Epidermal melanocyte (primary cell): ENCODE measurements at regions not wholly inside any gene's neighbourhood (a gene's known extent, or its start where the extent isn't known, plus 50 kb on each side); places are given as distances from the start of the nearest gene placed in this dataset.

Experiments
- DNase-seq: peaks from one replicate; pipeline ENCODE4 v3.0.0; 2011; ENCODE audit warnings: low spot score; ENCODE audit not compliant: insufficient read length

DNA sequence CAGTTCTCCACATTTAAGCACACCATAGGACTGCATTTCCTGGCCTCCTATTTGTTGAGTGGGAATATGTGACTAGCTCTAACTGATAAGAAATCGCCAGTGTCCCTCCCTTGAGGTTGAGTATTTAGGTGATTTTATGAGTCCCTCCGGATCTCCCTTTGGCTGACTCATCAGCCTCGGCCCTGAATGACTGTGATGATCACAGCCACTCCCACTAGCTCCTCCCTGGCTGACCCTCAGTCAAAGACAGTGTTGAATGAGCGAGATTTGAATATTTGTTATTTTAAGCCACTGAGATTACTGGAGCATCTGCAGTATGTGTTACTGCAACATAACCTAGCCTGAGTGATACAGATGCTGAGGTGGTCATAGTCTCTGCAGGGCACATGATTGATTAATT is 515.3 kb downstream of the EPHB1 start:
- DNase-seq = no peak

DNA sequence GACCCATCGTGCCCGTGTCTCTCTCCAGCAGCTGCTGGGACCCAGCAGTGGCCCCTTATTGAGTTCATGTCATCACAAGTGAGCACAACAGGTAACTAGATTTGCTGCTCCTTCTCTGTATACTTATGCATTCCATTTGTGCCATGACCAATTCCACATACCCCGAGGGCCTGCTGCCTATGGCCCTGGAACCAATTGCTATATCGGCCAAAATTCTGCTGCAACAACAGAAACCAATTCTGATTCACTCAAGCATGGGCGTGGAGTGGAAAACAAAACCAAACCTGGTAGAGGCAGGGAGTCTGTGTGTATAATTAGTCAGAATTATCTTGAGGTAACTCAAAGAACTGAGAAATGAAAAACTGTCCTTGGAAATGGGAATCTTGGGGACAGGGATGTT is 516.6 kb downstream of the EPHB1 start:
- no peak for DNase-seq

DNA sequence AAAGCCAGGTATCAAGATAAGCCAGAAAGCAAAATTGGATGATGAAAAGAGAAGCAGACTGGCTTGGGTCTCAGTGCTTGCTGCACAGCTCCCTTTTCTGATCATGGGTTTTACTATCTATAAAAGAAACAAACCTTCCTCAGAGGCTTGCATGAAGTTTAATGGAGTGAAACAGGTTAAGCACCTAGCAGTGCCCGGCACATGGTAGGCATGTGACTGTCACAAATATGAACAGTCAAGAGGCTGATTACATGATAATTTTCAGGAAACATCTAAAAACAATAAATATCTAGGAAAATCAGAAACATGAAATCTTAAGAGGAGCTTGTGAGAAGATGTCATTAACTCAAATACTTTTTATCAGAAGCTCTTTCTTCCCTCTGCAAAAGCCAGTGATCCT is 519.2 kb downstream of the EPHB1 start:
- no peak for DNase-seq

DNA sequence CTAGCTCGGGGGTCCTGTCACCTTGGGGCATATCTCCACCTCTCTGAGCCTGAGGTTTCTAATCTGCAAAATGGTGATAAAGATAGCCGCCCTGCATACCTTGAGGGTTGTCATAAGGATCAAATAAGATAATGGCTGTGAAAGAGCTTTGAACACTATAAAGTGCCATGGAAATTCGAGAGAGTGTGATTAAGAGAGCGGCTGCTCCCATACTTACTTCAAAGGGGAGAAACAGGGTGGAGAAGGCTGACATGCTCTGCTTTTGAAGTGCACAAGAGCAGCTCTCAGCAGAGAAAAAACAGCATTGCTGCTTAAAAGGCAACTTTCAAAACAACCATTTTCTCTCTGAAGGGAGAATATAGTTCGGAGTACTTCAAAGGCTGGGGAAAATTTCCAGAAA is 529.2 kb downstream of the EPHB1 start:
- no peak for DNase-seq

DNA sequence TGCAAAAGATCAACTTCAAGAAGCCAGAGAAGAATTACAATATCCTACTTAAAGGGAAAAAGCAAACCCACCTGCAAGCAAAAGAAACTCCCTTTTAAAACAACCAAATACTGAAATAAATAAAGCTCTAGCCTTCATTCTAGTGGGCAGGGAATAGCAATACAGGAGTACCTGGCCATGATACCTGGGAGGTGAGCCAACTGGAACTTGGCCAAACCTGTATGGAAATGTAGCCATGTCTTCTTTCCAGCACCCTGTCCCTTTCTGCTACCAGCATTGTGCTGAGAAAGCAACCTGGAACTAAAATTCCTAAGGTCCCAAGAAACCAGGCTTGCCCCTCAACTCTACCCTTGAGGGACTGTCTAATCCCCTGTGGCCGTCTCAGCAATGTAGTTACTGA is 530.0 kb downstream of the EPHB1 start:
- DNase-seq = no peak

DNA sequence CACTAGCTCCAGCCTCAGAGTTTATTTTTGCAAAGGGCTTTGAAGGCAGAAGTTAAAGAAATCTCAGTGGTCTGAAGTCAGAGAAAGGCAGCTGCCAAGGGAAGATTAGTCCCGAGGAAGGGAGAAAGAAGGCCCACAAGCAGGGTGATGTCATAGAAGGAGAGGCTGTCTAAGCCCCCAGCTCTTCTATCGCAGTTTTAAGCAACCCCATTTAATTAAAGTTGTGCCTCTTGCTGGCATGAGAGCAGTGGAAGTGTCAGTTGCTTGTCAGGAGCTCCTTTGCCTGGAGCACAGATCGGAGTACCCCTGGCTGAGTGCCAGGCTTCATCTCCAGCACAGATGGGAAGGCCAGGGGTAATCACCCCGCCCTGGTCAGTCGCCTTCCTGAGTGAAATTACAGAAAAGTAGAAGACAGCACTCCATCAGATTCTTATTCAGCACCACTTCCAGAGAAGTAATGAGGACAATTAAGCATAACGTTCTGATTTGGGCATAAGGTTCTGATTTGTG is 530.7 kb downstream of the EPHB1 start:
- no peak for DNase-seq

DNA sequence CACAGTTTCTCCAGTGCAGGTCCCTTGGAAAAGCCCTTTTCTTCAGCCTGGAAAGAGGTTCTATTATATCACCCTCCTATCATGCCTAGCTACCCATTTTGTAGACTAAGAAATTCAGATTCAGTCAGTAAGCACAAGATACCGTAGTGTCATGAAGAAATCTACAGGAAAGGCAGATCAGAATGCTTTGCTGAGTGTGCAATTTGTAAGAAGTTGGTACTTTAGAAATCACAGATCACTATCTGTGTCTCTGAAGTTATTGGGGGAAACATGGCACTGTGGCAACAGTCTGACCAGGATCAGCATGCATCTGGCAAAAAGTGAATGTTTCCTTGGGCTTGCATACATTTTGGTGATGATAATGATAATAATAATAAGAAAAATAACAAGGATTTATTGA is 531.8 kb downstream of the EPHB1 start:
- no peak for DNase-seq

DNA sequence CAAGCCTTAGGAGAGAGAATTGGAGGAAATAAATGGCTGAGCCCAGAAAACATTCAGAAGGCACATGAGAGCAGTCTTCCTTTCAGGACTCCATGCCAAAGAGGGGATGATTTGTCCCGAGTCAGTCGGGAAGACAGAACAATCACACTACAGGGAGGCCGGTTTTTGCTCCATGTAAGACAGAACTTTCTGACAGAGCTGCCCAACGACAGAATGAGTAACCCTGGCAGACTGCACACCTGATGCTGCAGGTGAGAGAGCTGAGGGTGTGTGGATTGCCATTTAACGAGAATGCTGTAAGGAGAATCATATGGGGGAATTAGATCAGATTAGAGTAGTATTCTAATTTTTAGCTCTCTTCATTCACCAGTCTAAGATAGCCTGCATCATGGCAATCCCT is 533.0 kb downstream of the EPHB1 start:
- no peak for DNase-seq

DNA sequence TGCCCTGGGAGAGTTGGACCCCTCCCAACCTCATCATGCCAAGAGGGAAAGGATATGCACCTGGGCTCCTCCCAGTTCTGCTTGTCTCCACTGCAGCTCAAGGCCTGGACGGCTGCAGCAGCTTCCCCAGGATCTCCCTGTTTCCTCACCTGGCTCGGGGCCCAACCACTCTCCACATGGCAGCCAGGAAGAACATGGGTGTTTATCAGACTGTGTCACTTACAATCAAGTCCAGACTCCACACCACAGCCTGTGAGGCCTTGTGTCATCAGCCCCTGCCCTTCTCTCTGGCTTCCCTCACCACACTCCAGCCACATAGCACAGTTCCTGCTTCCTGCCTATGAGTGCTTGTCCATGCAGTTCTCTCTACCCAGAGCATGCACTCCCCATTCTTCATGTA is 534.4 kb downstream of the EPHB1 start:
- DNase-seq = no peak

DNA sequence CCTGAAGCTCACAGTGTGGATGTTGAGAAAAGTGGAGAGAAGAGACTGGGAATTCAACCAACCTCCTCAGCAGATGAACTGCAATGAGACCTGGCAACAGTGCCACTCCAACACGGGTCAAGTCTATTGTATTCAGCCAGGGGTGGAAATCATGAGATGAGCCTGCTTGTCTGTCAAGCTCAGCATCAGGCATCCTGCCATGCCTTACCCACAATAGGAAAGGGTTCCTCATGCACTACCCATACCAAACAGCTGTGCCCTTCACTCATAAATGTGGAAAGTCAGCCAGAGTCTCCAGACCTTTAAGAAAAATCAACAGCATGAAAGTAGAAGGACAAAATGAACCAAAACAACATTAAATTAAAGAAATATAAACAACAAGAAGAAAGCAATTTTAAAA is 542.1 kb downstream of the EPHB1 start:
- DNase-seq = no peak

DNA sequence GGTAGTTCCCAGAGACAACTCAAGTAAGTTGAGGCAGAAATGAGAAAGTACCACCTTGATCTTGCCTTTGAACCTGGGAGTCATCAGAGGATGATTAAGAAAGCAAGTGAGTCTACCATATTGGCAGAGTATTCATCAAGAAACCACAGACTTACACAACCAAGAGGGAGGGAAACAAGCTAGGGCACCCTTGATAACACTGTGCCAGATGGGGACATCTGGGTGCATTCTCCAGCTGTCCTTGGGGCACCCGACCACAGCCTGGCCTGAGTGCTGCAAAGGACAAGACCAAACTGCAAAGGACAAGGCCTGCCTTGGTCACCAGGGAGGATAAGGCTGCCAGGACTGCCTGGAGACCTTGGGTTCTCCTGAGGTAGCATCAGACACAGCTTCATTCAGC is 553.6 kb downstream of the EPHB1 start:
- no peak for DNase-seq

DNA sequence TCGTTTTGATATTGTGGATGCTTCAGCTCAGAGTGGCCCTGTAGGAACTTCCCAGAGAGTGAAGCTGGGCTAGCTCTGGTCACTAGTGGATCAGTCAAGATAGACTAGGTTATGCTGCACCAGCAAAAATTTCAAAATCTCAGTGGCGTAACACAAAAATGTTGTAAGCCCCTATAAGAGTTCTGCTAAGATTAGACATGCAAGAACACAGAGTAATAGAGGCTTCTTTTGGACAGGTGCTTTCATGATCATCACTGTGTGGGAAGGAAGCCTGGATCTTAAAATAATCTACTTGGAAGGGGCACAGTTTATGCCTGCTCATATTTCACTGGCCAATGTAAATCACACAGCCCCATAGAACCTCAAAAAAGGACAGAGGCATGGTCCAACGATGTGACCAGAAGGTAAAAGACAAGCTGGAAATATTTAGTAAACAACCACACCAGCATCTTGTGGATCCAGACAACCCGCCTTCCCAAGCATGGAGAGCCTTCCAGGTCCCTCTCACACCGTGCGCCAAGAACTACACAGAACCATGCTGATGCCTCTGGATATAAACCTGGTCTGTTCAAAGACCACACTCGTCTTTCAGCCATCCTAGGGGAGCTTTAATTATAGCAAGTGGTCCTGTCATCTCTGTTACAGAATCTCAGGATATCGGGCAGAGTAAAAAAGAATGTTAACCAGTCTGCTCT is 554.3 kb downstream of the EPHB1 start:
- no peak for DNase-seq

DNA sequence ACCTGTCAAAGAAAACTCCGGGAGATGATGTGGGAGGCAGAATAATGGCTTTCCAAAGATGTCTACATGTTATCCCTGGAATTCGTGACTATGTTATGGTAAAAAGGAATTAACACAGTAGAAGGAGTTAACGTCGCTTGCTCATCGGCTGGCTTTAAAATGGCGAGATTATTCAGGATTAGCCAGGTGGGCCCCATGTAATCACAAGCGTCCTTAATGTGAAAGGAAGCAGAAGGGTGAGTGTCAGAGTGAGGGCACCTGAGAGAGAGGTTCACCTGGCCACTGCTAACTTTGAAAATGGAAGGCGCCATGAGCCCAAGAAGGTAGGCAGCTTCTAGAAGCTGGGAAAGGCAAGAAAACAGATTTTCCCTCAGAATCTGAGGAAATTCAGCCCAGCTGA is 557.2 kb downstream of the EPHB1 start:
- DNase-seq = no peak

DNA sequence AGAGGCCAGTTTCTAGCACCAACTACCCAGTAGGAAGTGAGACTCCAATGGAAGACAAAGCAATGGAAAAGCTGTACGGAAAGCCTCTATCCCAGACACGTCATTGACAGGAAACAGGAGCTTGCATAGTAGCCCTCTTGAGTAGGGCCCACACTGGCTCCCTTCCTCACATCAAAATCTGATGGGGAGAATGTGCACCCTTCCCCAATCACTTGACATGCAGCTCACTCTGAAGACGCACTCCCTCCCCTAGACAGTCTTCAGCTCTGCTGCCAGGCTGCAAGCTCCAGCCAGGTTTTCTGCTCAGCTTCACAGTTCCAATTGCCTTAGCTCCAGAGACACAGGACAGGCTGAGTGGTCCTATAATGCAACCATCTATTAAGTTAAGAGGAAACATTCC is 567.8 kb downstream of the EPHB1 start:
- DNase-seq = no peak

DNA sequence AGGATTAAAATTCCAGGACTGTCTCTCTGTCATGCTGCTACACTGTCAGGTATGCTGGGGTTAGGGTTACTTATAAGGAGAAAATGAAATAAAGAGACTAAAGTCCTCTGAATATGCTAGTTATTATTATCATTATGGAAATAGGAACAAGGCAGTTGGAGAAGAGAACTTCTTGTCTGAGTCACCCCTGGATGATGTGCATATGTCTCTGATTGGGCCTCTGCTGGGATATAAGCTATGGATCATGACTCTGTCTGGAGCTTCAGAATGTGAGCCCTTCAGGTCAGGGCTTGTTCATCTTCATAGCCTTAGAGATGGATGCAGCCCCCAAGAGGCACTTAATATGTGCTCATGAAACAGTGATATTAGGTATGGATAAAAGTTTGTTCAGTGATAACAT is 569.6 kb downstream of the EPHB1 start:
- no peak for DNase-seq

DNA sequence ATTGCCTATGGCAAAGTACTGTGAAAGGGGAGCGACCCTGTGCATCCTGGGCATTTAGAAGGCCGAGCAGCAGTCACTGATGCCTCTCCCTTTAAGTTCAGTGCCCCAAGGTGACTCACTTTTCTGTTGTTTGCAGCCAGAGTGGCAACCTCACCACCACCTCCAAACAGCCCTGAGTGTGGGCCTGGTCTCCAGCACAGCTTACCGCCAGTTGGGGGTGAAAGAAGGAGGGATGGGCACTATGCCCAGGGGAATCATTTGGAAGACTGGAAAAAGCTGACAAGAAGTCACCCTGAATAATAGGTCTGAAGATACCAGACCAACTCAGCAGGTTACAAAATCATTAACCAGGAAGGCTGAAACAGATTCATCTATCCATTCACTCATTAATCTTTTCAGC is 571.8 kb downstream of the EPHB1 start:
- no peak for DNase-seq

DNA sequence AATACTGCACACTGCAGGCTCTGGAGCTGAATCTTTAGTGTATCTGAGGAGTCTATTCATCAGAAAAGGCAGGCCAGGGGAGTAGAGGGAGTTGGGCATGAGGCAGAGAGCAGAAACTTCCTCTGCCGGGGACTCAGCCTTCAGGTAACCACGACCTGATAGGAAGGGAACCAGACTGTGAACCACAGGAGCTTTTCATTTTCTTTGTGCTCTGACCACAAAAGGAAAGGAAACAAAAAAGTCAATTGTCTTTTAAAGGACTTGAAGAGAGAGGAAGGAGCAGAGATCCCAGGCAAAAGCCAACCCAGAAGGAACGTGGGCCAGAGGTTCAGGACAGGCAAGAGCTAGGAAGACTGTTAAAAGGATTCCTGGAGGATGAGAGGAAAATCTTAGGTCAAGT is 573.3 kb downstream of the EPHB1 start:
- DNase-seq = no peak

DNA sequence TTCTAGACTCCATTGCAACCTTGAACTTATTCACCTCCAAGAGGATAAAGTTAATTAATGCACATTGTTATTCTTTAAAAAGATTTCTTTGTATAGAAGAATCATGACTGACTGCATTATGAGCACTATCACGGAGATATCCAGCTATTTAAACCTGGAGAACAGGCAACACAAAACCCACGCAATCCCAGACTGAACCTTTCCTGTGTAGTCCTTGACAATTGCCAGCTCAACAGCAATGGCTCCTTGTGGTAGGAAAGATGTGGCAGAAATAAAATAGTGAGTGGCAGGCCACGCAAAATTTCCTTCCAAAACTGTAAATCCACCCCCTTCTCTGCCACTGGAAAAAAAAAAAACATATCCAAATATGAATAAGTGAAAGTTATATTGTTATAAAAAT is 573.7 kb downstream of the EPHB1 start:
- no peak for DNase-seq

DNA sequence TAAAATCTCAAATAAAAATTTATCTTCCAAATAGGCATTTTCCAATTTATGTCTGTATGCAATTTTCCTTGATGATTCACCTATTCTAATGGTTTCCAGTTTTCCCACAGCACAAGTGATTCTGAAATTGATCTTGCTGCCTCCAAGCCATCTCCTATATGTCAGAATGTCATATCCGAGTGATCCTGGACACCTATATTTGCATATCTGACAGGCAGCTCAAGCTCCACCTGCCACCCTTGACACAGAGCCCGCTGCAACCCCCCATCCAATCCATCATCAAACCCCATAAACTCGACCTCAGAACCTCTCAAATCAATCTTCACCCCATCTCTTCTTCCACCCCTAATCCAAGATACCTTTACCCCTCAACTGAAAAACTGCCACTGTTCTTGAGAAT is 579.5 kb downstream of the EPHB1 start:
- no peak for DNase-seq

DNA sequence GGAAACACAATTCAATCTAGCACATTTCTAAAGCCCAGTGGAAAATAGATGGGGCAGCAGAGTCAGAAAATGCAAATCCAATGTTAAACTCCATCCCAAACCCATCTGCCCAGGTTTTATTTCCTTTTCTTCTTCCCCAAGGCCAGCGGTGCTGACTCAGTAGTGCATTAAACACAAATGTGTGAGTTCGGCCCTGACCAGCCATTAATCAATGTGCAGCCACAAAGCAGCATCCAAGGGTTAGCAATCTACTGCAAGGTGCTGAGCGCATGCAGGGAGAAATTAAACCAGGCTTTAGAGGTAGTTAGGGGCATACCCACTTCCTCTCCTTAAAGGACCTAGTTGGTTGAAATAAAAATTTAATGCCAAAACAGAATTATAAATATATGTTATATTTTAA is 583.3 kb upstream of the PPP2R3A start:
- DNase-seq = no peak

DNA sequence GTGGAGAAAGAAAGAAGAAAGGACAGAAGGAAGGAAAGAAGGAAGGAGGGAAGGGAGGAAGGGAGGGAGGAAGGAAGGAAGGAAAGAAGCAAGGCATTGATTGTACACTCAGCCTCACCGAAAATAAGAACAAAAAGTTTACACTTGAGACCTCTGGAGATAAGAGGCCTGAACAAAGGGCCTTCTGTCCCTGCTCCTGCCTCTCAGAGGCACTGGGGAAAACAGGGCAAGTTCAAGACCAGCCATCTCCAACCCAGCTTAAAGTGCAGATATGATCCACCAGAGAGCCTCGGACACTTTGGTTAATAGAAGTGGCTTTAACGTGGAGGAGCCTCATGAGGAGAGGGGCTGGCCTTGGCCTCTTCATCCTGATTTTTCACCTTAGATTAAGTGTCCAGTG is 582.9 kb upstream of the PPP2R3A start:
- no peak for DNase-seq

DNA sequence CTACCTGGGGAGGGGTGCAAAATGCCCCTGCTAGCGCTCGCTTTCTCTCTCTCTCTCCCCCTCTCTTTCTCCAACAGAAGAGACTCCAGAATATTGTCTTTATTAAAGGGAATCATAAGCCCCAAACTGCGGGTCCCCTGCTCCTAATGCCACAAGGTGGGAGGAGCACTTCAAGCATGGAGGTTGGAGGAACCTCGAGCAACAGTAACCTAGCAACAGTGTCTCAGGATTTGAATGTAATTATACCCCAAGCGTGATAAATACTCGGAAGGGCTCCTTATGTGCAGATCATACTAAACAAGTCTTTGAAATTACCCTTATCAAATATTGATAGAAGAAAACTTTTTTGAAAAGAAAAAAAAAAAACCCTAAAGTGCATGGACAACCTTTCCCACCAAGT is 582.2 kb upstream of the PPP2R3A start:
- no peak for DNase-seq

DNA sequence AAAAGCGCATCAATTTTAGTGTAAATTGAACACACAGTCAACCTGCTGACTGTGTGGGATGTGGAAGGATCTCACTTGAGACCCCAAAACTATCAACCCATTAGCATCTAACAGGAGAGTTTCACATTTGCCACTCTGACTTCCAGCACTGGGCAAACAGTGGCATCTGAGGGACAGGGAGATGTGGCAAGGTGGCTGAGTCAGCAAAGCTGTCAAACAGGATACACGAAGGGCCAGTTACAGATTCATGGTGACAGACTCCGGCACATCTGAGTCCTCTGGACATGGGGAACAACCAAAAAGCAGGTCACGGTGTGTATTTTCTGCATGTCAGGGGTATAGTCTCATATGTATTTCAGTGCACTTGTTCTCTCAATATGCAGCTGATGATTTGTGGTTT is 573.4 kb upstream of the PPP2R3A start:
- no peak for DNase-seq

DNA sequence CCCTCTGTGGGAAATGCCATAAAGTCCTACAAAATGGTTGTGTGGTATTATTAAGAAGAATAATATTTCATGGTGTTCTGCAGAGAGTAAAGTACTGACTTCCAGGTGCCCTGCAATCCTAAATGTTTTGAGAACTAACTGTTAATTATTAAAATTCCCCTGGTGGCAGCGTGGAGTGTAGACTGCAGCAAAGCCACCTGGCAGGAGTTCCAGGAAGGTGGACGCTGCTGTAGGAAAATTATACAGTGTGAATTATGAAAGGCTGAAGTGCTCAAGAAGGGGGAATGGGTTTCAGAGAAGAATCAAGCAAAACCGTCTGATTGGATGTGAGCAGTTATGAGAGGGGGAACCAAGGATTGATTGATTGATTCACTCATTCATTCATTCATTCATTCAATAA is 572.4 kb upstream of the PPP2R3A start:
- no peak for DNase-seq
